ENCODE measurements at regions not wholly inside any gene's neighbourhood (a gene's known extent, or its start where the extent isn't known, plus 50 kb on each side); places are given as distances from the start of the nearest gene placed in this dataset.
"Not testable (repeated sequence)": the region's sequence is repeated elsewhere in the genome, so short reads cannot be mapped to it uniquely, and the experiment has no call there.

DNA sequence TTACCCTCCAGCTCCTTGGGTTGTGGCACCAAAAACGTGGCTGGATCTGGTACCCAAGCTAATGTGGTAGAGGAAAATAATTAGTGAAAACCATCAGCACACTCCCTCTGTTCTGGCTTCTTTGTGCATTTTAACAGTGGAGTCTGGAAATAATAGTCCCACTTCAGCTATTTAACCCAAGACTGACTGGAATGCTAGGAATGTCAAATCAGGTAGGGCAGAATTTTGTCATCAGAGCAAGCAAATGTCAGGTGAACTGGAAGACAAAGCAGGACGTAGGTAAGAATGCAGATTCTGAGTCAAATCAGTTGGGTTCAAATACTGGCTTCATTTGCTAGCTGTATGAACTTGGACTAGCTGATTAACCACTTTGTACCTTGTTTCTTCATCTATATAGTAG is 144.0 kb upstream of the SPATA31A3 start:
- not testable (repeated sequence) for DNase-seq (ENCODE audit: low read depth)

DNA sequence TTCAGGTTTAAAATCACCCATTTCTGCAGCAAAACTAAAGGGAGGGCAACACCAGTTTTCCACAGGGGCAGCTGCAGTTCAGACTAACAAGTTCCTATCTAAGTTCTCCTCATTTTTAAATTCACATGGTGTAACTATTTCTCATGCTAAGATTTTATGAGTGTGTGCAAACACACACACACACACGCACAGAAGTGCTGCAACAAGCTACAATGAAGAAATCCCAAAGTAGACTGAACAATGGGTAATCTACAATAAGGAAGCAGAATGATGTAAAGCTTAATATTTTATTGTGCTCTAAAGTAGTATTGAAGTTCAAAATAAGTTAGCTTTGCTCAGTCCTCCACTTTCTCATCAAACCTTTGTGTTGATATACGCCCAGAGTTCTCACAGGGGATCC is 140.8 kb upstream of the SPATA31A3 start:
- not testable (repeated sequence) for DNase-seq (ENCODE audit: low read depth)

DNA sequence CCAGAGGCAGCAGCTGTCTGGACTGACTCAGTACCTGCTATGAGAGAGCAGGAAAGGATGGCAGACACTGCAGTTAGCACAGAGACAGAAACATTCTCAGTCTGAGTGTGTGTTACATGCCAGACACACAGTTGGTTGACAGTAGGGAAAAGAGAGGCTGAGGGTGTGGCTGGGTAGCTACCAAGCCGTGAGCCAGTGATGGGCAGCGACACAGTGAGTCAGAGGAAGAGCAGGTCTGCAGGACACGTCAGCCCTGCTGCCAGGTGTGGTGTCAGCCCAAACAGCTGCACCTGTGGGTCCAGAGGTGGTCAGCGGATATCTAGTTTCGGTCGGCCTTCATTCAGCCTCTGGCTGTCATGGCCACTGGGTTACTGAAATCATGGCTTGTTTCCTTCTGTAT is 124.4 kb upstream of the SPATA31A3 start:
- DNase-seq (ENCODE audit: low read depth) = not testable (repeated sequence)

DNA sequence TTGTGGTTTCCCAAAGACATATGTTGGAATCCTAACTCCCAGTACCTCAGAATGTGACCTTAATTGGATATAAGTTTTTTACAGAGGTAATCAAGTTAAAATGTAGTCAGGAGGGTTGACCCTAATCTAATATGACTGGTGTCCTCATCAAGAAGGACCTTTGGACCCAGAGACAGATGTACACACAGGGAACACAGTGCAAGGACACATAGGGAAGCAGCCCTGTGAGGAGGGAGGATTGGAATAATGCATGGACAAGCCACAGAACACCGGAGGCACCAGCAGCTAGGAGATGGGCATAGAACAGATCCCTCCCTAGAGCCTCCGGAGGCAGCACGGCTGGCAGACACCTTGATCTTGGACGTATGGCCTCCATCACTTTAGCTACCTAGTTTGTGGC is 119.8 kb upstream of the SPATA31A3 start:
- not testable (repeated sequence) for DNase-seq (ENCODE audit: low read depth)

DNA sequence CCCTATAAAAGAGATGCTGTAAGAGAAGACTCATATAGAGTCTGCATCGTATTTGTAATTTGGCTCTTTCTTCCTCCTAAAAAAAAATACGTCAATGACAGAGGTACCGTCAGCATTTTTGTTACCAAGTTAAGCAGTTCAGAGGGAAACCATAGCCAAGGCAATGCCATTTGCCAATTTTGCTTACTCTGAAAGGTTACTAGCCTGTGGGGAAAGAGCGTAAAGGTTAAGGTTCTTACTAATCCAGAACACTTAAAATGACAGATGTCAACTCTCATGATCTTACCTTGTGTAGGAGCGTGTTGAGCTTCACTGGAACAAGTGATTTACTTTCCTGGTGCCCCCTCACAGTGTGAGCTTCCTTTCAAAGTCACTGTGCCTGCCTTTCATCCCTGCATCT is 119.4 kb upstream of the SPATA31A3 start:
- not testable (repeated sequence) for DNase-seq (ENCODE audit: low read depth)

DNA sequence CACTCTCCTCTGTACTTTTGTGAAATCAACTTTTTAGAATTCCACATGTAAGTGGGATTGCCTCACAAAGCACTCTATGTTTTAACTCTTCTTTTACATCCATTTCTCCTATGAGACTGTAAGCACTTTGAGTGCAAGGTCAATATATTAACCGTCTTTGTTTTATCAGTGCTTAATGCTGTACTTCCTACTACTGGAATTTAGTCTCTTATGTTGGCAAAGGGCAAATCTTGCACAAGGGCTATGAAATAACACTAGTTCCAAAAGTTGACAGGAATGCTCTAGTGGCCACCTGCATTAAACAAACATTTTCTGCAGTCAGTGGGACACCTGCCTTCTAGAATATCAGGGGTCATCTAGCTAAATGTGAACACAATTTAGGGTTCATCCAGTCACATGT is 117.5 kb upstream of the SPATA31A3 start:
- DNase-seq (ENCODE audit: low read depth) = not testable (repeated sequence)

DNA sequence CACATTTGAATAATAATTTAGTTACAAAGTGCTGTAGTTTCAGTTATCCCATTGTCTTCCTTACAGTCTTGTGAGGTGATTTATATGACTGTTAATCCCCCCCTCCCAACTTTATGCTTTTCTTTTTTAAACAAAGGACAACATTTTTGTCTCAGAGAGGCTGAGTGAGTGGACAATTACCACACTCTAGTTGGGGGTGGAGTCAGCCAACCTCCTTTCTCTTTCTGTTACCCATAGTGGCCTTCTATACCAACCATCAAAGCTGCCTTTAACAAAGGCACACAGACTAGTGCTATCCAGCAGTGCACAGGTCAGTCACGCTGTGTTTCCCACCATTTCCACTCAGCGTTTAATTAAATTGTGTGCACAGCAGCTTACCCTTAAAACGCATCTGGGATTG is 114.3 kb upstream of the SPATA31A3 start:
- DNase-seq (ENCODE audit: low read depth) = not testable (repeated sequence)

DNA sequence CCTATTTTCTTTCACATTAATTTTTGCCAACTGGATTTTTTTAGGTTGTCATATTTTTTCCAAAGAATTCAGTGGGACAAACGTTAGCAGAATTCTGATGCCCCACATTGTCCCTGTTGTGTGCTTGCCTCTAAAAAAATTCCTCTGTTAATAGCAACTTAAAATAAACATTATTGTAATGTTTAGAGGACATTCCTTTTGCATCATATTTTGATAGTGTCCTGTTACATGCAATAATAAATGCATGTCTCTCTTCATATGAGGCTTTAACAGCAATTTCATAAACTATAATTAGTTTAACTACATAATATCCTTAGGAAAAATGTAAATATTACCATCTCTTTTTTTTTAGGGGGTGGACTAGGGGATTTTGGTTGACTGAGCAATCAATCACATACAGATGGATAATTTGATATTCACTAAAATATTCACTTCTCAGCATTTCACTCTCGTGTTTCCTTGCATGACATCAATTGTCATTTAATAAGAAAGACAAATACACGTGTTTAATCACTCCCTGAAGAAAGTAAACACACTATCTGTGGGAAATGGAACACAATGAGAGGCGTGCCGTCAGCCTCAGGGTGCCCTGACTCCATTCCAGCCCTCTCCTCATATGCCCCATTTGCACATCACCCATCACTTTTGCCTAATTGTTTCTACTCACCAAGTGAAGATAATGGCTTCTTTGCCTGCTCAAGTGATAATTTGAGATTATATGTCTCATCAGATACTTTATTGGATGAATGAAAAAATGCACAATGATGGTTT is 110.3 kb upstream of the SPATA31A3 start:
- not testable (repeated sequence) for DNase-seq (ENCODE audit: low read depth)

DNA sequence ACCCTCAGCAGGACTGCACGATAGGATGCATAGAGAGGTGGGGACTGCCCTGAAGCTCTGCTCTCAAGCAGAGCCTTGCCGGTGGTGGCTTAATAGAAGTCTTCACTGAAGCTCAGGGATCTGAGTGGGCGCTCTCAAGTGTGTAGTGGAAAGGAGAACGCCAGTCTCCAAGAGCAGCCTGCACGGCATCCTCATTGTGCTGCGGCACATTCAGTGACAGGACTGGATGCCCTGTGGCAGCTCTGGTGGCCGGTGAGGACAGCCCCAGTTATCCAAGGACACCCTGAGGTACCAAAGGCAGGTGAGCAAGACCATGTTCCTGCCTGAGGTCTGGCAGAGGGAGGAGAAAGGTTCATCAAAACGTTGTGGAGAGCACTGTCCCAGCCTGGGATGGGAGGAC is 98.8 kb upstream of the SPATA31A3 start:
- DNase-seq (ENCODE audit: low read depth) = not testable (repeated sequence)

DNA sequence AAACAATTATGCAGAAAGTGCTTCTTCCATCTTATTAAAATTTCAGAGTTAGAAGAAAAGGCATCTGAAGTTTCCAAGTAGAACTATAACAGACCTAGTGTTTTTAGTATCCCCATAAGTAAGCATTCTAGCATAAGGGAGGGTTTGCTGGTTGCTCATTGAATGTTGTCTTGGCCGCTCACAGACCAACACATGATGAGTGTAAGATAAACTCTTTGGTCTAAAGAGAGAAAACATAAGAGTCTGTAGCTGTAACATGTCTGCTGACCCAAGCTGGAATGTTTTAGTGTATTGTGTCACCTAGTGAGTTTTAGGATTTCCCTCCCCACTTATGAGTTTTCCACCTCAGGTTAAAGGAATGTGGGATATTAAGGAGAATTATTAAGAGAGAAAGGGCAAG is 94.5 kb upstream of the SPATA31A3 start:
- DNase-seq (ENCODE audit: low read depth) = not testable (repeated sequence)

DNA sequence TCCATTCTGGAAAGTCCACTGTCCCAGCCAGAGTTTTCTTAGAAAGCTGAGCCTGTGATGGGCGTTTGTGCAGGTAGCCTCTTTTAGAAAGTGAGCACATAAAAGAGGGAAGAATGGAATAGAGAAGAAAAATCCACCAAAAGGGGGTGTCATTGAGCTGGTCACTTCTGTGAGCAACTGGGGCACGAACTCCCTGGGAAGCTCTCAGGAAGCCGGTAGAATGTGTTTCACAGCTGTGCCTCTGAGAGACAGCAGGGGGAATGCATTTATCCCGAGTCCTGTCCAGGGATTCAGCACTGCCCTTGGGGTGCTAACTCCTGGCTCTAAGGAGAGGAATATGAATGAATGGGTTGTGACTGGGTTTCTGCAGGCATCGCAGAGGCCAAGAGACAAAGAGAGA is 73.8 kb upstream of the SPATA31A3 start:
- DNase-seq (ENCODE audit: low read depth) = peak; percentile 0

DNA sequence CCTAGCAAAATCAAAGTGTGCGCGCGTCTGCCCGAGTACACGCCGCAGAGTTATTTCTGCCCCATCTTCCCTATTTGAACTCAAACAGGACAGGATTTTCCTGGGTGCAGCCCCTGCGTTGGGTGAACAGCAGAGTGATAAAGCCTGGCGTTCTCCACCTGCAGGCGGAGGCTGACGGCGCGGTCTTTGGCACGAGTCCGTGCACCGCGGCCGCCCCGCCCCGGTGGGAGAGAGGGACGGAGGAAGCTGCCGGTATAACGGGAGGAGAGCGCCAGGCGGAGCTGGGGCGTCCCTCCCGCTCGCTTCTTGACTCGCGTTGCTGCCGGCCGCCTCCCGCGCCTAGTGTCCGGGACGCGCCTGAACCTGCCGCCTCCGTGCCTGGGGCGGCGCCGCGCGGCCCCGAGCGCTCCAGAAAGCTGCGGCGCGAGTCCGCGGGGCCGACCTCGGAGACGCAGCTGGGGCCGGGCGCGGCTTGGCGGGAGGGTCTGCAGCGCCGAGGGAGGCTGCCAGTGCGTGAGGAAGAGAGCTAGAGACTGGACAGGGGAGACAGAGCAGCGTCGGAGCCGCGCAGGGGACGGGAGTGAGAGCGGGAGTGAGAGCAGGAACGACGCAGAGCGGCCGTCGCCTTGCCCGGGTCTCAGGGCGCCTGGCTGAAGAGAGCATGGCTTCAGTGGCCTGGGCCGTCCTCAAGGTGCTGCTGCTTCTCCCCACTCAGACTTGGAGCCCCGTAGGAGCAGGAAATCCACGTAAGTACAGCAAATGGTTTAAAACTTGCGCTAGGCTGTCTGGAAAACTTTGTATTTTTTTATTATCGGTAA is 66.8 kb upstream of the SPATA31A3 start:
- peak; percentile 0 for DNase-seq (ENCODE audit: low read depth)

Measured in RPMI7951 (cell line).